ENCODE measurements at regions not wholly inside any gene's neighbourhood (a gene's known extent, or its start where the extent isn't known, plus 50 kb on each side); places are given as distances from the start of the nearest gene placed in this dataset.
"Not testable (repeated sequence)": the region's sequence is repeated elsewhere in the genome, so short reads cannot be mapped to it uniquely, and the experiment has no call there.

DNA sequence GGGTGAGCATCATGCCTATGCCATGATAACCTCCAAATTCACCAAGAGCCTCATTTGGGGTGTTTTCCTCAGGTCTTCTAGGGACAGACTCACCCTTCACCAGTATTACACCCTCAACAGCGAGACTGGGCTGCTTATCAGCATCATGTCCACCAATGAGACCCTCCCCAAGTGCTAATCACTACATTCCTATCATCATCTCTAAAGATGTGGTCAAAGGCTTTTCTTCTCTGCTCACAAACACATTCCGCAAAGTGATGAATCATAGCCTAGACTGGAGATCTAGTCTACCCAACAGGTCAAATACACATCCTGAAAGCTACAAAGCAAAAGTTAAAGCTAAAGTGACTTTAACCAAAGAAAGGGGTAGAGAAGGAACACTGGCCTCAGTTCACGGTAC is 75.3 kb upstream of the C7orf33 start:
- Mint-ChIP-seq H3K36me3 (ENCODE audit: low read depth) (no peaks in the 10 kb centered on the region), H3K27ac (no peak overlapping the region), H3K27me3 (peaks cover 22% of the 10 kb centered on the region), H3K4me1 (no peaks in the 10 kb centered on the region), H3K4me3 (no peak overlapping the region), H3K9me3 (ENCODE audit: low read depth) (no peaks in the 10 kb centered on the region)
- no peak for DNase-seq
- intact Hi-C loops (cut with DNase I, micrococcal nuclease), result no loop called here
- ChIA-PET POLR2A (no interaction called here), CTCF (no interaction called here)
- ATAC-seq, result no peak

DNA sequence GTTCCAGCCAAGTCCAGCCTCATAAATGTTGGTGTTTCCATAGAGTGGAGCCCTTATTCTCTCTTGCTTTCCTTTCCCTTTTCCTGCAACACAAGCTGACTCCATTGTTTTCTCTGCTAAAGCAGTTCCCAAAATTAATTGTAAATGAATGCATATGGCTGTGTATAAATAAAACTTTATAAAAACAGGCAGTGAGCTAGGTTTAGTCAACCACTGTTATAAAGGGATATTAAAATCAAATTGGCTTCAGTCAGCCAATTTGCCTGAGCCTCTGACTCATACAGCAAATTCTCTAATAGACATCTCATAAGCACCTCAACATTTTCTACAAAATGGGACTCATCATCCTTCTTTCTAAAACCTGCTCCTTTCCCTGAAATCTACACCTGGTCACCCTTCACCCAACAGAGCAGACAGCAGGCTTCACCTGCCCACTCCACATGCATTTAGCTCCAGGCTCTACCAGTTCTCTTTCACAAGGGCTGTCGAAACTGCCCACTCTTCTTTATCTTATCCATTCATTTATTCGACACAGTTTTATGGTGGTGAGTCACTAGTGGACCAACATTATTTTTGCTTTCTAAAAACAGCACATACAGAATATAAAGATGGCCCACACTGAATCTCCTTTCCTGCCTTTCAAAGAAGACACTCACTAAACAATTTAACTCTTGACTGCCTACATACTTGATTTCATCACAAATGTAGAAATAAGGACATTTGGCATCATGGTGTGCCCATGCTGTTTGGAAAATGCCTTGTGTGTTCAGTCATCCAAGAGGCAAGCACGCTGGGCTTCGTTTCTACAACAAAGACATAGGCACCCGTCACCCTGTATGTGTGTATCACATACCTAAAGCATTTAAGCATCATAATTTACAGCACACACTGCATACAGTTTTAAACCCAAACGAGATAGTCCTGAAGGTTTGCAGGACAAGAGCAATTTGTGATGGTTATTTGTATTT is 74.6 kb upstream of the C7orf33 start:
- ChIA-PET POLR2A (no interaction called here), CTCF (interaction anchor here (0.9 kb wide), 1 partner anchor 11 kb away, joined by 3 read pairs; no protein-coding TSS in a partner anchor)
- no peak for DNase-seq
- Mint-ChIP-seq H3K36me3 (ENCODE audit: low read depth) (no peaks in the 10 kb centered on the region), H3K27me3 (peaks cover 26% of the 10 kb centered on the region), H3K4me3 (no peak overlapping the region), H3K27ac (no peak overlapping the region), H3K9me3 (ENCODE audit: low read depth) (no peaks in the 10 kb centered on the region), H3K4me1 (no peaks in the 10 kb centered on the region)
- ATAC-seq, result no peak
- intact Hi-C loops (cut with DNase I, micrococcal nuclease), result no loop called here

DNA sequence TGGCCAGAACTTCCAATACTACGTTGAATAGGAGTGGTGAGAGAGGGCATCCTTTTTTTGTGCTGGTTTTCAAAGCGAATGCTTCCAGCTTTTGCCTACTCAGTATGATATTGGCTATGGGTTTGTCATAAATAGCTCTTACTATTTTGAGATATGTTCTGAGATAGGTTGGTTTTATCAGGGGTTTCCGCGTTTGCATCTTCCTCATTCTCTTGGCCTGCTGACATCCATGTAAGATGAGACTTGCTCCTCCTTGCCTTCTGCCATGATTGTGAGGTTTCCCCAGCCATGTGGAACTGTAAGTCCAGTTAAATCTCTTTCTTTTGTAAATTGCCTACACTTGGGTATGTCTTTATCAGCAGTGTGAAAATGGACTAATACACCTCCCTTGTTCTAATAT is 71.2 kb upstream of the C7orf33 start:
- H3K4me3 Mint-ChIP-seq; H3K4me1 Mint-ChIP-seq; CTCF ChIA-PET; POLR2A ChIA-PET; DNase-seq; intact Hi-C loops (cut with DNase I, micrococcal nuclease); H3K27ac Mint-ChIP-seq; ATAC-seq; H3K36me3 Mint-ChIP-seq (ENCODE audit: low read depth); H3K9me3 Mint-ChIP-seq (ENCODE audit: low read depth): not testable (repeated sequence)
- H3K27me3 Mint-ChIP-seq, result peaks cover 46% of the 10 kb centered on the region

DNA sequence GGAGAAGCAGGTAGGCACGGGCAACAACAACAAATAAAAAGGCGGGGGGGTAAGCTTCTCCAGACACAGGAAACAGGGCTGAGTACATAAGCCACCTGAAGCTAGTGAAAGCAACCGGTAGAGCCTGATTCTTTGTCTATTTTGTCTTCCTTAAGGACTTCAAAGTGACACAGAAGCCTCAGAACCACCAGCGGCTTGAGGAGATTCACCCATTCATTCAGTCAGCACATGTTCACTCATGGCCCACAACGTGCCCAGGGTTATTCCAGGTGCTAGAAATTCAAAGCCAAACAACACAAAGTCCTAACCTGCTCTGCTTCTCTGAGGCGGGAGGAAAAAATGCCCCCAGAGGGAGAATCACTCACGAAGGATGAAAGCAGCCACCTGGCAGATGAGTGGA is 69.3 kb upstream of the C7orf33 start:
- POLR2A ChIA-PET, result no interaction called here
- DNase-seq (no peak), ATAC-seq (no peak)
- Mint-ChIP-seq H3K4me1 (peaks cover 2% of the 10 kb centered on the region), H3K36me3 (ENCODE audit: low read depth) (no peaks in the 10 kb centered on the region), H3K27me3 (peaks cover 46% of the 10 kb centered on the region), H3K27ac (no peak overlapping the region), H3K4me3 (no peak overlapping the region), H3K9me3 (ENCODE audit: low read depth) (no peaks in the 10 kb centered on the region)
- CTCF ChIA-PET, result interaction anchor here (0.6 kb wide), 1 partner anchor 151 kb away, joined by 3 read pairs; no protein-coding TSS in a partner anchor
- intact Hi-C loops (cut with DNase I, micrococcal nuclease), result no loop called here

DNA sequence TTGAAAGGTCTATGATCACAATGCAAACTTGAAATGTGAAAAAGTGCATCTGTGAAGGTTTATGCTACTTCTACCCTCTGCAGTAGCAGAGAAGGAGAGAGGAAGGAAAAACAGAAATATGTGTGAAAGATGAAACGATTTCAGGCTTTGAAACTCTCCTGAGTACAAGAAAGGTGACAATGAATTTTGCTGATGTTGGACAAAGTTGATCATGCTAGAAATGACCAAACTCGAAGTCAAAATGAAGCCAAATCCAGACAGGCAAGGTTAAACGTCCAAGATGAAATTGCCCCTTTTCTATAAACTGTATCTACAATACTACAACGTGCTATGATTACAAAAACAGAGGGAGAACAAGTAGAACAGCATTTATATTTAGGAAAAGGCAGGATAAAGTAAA is 67.0 kb upstream of the C7orf33 start:
- CTCF ChIA-PET, result no interaction called here
- H3K27ac Mint-ChIP-seq, result no peak overlapping the region
- H3K36me3 Mint-ChIP-seq (ENCODE audit: low read depth), result no peaks in the 10 kb centered on the region
- POLR2A ChIA-PET, result no interaction called here
- no peak overlapping the region for H3K4me3 Mint-ChIP-seq
- H3K27me3 Mint-ChIP-seq, result peaks cover 44% of the 10 kb centered on the region
- intact Hi-C loops (cut with DNase I, micrococcal nuclease), result no loop called here
- H3K4me1 Mint-ChIP-seq, result peaks cover 6% of the 10 kb centered on the region
- H3K9me3 Mint-ChIP-seq (ENCODE audit: low read depth), result no peaks in the 10 kb centered on the region
- DNase-seq, result no peak
- no peak for ATAC-seq

DNA sequence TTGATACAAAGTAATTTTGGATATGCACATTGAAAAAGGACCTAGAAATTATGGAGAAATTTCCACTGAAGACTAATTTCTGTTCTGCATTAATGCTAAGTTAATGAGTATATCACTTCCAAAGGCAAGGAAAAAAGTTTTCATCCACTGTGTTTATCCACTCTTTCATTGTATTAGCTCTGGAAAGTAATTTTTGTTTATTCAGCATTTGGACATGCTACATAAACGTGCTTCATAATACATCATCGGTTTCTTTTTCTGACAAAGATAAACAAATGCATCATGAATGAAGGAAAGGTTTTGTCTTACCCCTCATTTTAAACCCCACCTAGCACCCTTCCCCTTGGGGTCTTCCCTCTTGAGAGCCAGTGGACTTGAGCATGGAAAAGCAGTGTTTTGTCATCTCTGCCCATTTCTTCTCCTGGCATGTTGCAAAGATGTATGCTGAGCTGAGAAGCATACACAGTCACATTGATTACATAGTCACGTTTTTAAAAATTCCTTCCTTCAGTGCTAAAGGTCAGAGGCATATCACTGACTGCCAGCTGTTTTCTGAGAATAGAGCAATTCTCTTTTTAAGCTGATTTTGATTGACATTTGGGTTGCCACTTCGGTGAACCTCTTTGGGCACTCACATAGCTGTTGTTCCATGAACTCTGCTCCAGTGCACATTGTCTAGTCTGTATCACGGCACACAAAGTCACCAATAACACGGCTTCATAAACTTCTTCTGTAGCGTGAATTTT is 65.9 kb upstream of the C7orf33 start:
- POLR2A ChIA-PET, result no interaction called here
- H3K4me3 Mint-ChIP-seq, result no peak overlapping the region
- ATAC-seq (no peak), DNase-seq (no peak)
- intact Hi-C loops (cut with DNase I, micrococcal nuclease), result no loop called here
- CTCF ChIA-PET, result interaction anchor here (0.7 to 1.4 kb wide), 4 partner anchors 15 to 265 kb away, joined by 3 to 4 read pairs (median 3); no protein-coding TSS in a partner anchor
- H3K27me3 Mint-ChIP-seq, result peaks cover 41% of the 10 kb centered on the region
- no peak overlapping the region for H3K27ac Mint-ChIP-seq
- H3K36me3 Mint-ChIP-seq (ENCODE audit: low read depth), result no peaks in the 10 kb centered on the region
- no peaks in the 10 kb centered on the region for H3K9me3 Mint-ChIP-seq (ENCODE audit: low read depth)
- H3K4me1 Mint-ChIP-seq, result peaks cover 6% of the 10 kb centered on the region

DNA sequence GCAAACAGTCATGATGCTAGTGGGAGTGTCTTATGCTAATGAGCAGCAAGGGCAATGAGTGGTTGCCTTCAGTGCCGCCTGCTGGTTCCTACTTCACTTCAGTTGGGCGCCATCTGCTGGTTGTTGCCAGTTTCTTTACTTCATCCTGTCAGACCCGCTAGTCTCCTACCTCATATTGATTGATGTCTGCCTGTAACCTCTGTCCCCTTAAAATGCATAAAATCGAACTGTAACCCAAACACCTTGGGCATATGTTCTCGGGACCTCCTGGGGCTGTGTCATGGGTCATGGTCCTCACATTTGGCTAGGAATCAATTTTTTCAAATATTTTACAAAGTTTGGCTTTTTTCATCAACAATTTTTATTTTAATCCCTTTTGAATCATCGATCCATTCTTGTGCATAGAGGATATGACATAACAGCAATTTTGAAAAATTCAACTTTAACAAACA is 62.8 kb upstream of the C7orf33 start:
- ATAC-seq, result peak; percentile 99
- no peak overlapping the region for H3K27ac Mint-ChIP-seq
- ChIA-PET POLR2A (no interaction called here), CTCF (interaction anchor here (0.6 to 3.2 kb wide), 12 partner anchors 12 to 364 kb away, joined by 3 to 20 read pairs (median 3); no protein-coding TSS in a partner anchor)
- peaks cover 6% of the 10 kb centered on the region for H3K4me1 Mint-ChIP-seq
- intact Hi-C loops (cut with DNase I, micrococcal nuclease), result loop anchor here (1.0 to 2.0 kb wide), 3 partner anchors 23 to 439 kb away; no protein-coding TSS in a partner anchor
- no peaks in the 10 kb centered on the region for H3K9me3 Mint-ChIP-seq (ENCODE audit: low read depth)
- DNase-seq, result peak; percentile 95
- H3K27me3 Mint-ChIP-seq, result peaks cover 32% of the 10 kb centered on the region
- no peaks in the 10 kb centered on the region for H3K36me3 Mint-ChIP-seq (ENCODE audit: low read depth)
- H3K4me3 Mint-ChIP-seq, result no peak overlapping the region

DNA sequence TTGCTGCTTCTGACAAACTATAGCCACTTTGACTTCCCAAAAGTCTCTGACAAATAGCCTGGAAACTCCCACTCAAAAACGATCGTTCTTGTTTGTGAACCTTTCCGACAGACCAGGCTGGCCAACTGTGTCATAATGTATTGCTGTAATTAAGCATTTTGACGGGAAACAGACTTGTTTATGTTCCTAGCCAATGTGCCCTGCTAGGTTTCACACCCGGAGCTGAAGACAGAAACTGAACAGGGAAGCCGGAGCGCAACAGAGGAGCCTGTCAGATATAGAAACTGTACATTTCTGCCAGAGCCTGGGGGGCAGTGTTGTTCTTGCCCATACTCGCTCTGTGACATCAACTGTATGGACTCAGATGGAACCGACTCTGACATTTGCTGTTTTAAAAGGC is 55.3 kb upstream of the C7orf33 start:
- peak overlapping the region; percentile 57 for H3K4me3 Mint-ChIP-seq
- peaks cover 21% of the 10 kb centered on the region for H3K27me3 Mint-ChIP-seq
- intact Hi-C loops (cut with DNase I, micrococcal nuclease), result loop anchor here (1.0 to 2.0 kb wide), 3 partner anchors 28 to 30 kb away; no protein-coding TSS in a partner anchor
- DNase-seq, result peak; percentile 68
- peaks cover 11% of the 10 kb centered on the region for H3K4me1 Mint-ChIP-seq
- H3K36me3 Mint-ChIP-seq (ENCODE audit: low read depth), result no peaks in the 10 kb centered on the region
- peak; percentile 90 for ATAC-seq
- H3K27ac Mint-ChIP-seq, result peak overlapping the region; percentile 73
- ChIA-PET POLR2A (no interaction called here), CTCF (interaction anchor here (0.9 kb wide), 2 partner anchors 144 to 431 kb away, joined by 3 read pairs; no protein-coding TSS in a partner anchor)
- no peaks in the 10 kb centered on the region for H3K9me3 Mint-ChIP-seq (ENCODE audit: low read depth)

DNA sequence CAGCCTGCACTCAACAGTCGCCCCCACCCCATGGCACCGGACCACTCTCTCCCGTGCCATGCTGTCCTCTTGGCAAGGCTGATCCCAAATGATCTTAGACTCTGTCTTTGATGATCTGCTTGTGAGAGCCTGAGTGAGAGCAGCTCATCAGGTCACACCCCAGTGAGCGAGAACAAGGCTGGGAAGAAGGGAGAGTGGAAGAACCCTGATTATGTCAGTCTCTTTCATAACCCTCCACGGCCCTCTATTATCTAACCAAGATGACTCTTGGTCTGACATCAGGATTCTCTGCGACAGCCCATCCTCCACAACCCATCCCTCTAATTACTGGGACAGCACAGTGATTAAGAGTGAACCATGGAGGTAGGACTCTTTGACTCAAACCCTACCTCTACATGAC is 53.1 kb upstream of the C7orf33 start:
- no peaks in the 10 kb centered on the region for H3K36me3 Mint-ChIP-seq (ENCODE audit: low read depth)
- peaks cover 11% of the 10 kb centered on the region for H3K27me3 Mint-ChIP-seq
- H3K4me3 Mint-ChIP-seq, result no peak overlapping the region

DNA sequence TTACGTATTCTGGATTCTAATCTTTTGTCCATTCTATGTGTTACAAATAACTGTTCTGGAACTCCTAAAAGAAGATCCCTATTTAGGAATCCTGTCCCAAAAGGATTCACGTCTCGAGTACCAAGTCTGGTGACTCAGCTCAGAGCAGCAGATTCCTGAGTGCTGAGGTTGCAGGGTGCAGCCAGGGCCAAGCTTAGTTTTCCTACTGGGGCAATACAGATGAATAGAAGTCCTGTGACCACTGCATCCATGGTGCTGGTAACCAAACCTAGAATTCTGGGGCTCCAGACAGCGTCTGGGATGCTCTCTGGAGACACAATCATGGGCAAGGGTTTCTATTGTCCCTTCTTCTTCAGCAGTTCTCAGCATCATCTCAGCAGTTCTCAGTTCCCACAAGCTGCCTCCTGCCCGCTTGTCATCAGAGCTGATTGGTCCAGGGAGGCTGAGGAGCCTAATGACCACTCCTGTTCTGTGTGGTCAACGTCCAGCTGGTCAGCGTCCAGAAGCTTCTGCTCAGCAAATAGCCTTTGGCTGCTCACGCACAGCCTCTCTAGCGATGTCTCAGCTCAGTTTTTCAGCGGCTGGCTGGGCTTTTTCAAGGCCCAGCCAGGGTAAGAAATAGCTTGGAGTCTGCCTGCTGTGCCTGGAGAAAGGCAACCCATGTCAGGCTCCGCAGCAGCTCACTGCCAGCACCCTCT is 50.4 kb upstream of the C7orf33 start:
- intact Hi-C loops (cut with DNase I, micrococcal nuclease), result no loop called here
- no peak for ATAC-seq
- Mint-ChIP-seq H3K4me3 (no peak overlapping the region), H3K9me3 (ENCODE audit: low read depth) (no peaks in the 10 kb centered on the region), H3K27ac (no peak overlapping the region), H3K36me3 (ENCODE audit: low read depth) (no peaks in the 10 kb centered on the region), H3K27me3 (peaks cover 6% of the 10 kb centered on the region), H3K4me1 (peaks cover 7% of the 10 kb centered on the region)
- CTCF ChIA-PET, result no interaction called here
- POLR2A ChIA-PET, result no interaction called here
- no peak for DNase-seq

More for the DNA sequence above, 53.1 kb upstream of the C7orf33 start:
- ATAC-seq (no peak), DNase-seq (no peak)
- CTCF ChIA-PET, result interaction anchor here (1.4 kb wide), 1 partner anchor 38 kb away, joined by 4 read pairs; no protein-coding TSS in a partner anchor
- Mint-ChIP-seq H3K9me3 (ENCODE audit: low read depth) (no peaks in the 10 kb centered on the region), H3K27ac (peak overlapping the region; percentile 25), H3K4me1 (peaks cover 11% of the 10 kb centered on the region)
- POLR2A ChIA-PET, result interaction anchor here (0.6 kb wide), 1 partner anchor 172 kb away, joined by 6 read pairs; no protein-coding TSS in a partner anchor
- intact Hi-C loops (cut with DNase I, micrococcal nuclease), result no loop called here

All from activated CD4-positive, alpha-beta T cell treated with anti-CD3 and anti-CD28 coated beads for 36 hours (primary cell).